Stomach smooth muscle (tissue), 2 donors: ENCODE measurements at regions not wholly inside any gene's neighbourhood (a gene's known extent, or its start where the extent isn't known, plus 50 kb on each side); places are given as distances from the start of the nearest gene placed in this dataset.
"Not testable (repeated sequence)": the region's sequence is repeated elsewhere in the genome, so short reads cannot be mapped to it uniquely, and the experiment has no call there.

ENCODE experiments used
- H3K27ac ChIP-seq: one replicate; pipeline ENCODE4 v1.7.0; 2013; ENCODE audit warnings: mild to moderate bottlenecking, low read length, inconsistent platforms
- H3K27me3 ChIP-seq, 2 donors: one replicate each; pipeline ENCODE4 v1.7.0; 2013; ENCODE audit warnings: low read length in 2 of 2; ENCODE audit not compliant: insufficient read depth in 2 of 2, control insufficient read depth in 1 of 2
- H3K36me3 ChIP-seq, 2 donors: one replicate each; pipeline ENCODE4 v1.7.0; 2013; ENCODE audit warnings: low read length in 2 of 2; ENCODE audit not compliant: control insufficient read depth in 2 of 2, insufficient read depth in 2 of 2
- H3K4me1 ChIP-seq: one replicate; pipeline ENCODE4 v1.7.0; 2013; ENCODE audit warnings: low read length; ENCODE audit not compliant: control insufficient read depth, insufficient read depth
- H3K4me3 ChIP-seq, 2 donors: one replicate each; pipeline ENCODE4 v1.7.0; 2013; ENCODE audit warnings: low read length in 2 of 2
- H3K9ac ChIP-seq, 2 donors: one replicate each; pipeline ENCODE4 v1.7.0; 2013; ENCODE audit warnings: low read length in 2 of 2, mild to moderate bottlenecking in 1 of 2
- H3K9me3 ChIP-seq, 2 donors: one replicate each; pipeline ENCODE4 v1.7.0; 2013; ENCODE audit warnings: low read length in 2 of 2; ENCODE audit not compliant: control insufficient read depth in 2 of 2
- donor health status: healthy.
- donor health status: Pancreatic carcinoma.

DNA sequence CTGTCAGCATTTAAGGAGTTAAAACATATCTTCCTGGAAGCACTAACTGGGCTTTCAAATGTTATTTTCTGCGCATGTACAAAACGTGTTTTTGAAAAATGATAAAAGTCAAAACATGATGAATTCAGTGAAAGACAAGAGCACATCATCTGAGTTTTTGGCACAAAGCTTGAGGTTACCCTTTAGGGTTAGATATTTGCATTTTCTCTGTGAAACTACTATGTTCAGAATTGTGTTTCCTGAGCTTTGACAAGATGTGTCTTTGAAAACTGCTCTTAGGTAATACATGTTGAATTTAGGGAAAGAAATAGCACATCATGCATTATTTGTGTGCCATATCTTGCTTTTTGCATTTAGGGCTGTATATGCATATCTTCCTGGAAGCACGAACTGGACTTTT is 79.0 kb downstream of the ASCL4 start:
- peaks cover 4 to 13% of the 10 kb centered on the region in 2 donors for H3K27me3 ChIP-seq

GRCh38 chr12:107855471-107855870 is 81.0 kb downstream of the ASCL4 start:
- Histone ChIP-seq H3K27me3 (peaks cover 2 to 12% of the 10 kb centered on the region in 2 donors), H3K27ac (no peak overlapping the region), H3K36me3 (no peaks in the 10 kb centered on the region), H3K9ac (no peak overlapping the region), H3K4me3 (no peak overlapping the region), H3K4me1 (no peaks in the 10 kb centered on the region), H3K9me3 (no peaks in the 10 kb centered on the region)

More for the DNA sequence above, 79.0 kb downstream of the ASCL4 start:
- H3K9me3 ChIP-seq, result peaks cover 0 to 2% of the 10 kb centered on the region in 2 donors
- H3K4me1 ChIP-seq, result no peaks in the 10 kb centered on the region
- H3K27ac ChIP-seq, result no peak overlapping the region
- no peak overlapping the region for H3K4me3 ChIP-seq
- H3K9ac ChIP-seq, result no peak overlapping the region
- no peaks in the 10 kb centered on the region for H3K36me3 ChIP-seq

DNA sequence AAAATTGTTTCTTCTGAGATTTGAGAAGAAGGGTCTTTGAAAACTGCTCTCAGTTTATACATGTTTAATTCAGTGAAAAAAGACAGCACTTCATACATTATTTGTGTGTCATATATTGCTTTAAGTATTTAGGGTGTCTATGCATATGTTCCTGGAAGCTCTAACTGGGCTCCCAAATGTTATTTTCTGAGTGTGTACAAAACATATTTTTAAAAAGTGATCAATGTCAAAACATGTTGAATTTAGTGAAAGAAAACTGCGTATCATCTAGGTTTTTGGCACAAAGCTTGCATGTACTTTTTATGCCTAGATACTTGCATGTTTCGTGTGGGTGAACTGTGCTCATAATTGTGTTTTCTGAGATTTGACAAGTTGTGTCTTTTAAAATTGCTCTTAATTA is 81.6 kb downstream of the ASCL4 start:
- Histone ChIP-seq H3K9me3 (no peaks in the 10 kb centered on the region), H3K9ac (no peak overlapping the region), H3K4me3 (no peak overlapping the region), H3K27ac (no peak overlapping the region), H3K4me1 (no peaks in the 10 kb centered on the region), H3K27me3 (peaks cover 0 to 12% of the 10 kb centered on the region in 2 donors), H3K36me3 (no peaks in the 10 kb centered on the region)

GRCh38 chr12:107857191-107857590 is 82.7 kb downstream of the ASCL4 start:
- Histone ChIP-seq H3K9me3 (no peaks in the 10 kb centered on the region), H3K36me3 (no peaks in the 10 kb centered on the region), H3K9ac (no peak overlapping the region), H3K27ac (no peak overlapping the region), H3K4me1 (no peaks in the 10 kb centered on the region), H3K27me3 (peaks cover 0 to 12% of the 10 kb centered on the region in 2 donors), H3K4me3 (no peak overlapping the region)

GRCh38 chr12:107859367-107859766 is 84.9 kb downstream of the ASCL4 start:
- Histone ChIP-seq H3K9ac (no peak overlapping the region), H3K36me3 (no peaks in the 10 kb centered on the region), H3K27ac (no peak overlapping the region), H3K4me3 (no peak overlapping the region), H3K27me3 (peaks cover 0 to 12% of the 10 kb centered on the region in 2 donors), H3K4me1 (no peaks in the 10 kb centered on the region), H3K9me3 (no peaks in the 10 kb centered on the region)

DNA sequence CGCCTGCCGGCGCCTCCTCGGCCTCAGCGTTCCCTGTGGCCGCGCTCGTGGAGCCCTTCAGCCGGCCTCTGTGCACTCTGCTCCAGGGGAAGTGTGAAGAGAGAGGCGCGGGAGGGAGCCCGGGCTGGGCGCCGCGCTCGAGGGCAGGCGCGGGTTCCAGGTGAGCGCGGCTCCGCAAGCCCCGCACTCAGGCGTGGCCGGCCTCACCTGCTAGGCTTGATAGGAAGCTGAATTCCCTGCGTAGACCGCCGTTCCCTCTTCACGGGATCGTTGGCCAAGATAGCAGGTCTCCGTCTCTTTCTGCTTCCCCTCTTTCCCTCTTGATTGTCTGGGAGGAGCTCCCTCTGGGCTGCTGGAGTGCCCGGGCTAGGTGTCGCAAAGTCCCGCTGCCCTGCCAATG is 89.7 kb downstream of the ASCL4 start:
- no peaks in the 10 kb centered on the region for H3K4me1 ChIP-seq
- peaks cover 0 to 4% of the 10 kb centered on the region in 2 donors for H3K27me3 ChIP-seq
- H3K9me3 ChIP-seq, result no peaks in the 10 kb centered on the region
- H3K4me3 ChIP-seq, result no peak overlapping the region
- no peaks in the 10 kb centered on the region for H3K36me3 ChIP-seq
- H3K9ac ChIP-seq, result no peak overlapping the region
- no peak overlapping the region for H3K27ac ChIP-seq

GRCh38 chr12:107864727-107865126 is 90.2 kb downstream of the ASCL4 start:
- not testable (repeated sequence) for H3K4me3 ChIP-seq, H3K27me3 ChIP-seq, H3K9me3 ChIP-seq, H3K27ac ChIP-seq, H3K4me1 ChIP-seq, H3K9ac ChIP-seq, H3K36me3 ChIP-seq

DNA sequence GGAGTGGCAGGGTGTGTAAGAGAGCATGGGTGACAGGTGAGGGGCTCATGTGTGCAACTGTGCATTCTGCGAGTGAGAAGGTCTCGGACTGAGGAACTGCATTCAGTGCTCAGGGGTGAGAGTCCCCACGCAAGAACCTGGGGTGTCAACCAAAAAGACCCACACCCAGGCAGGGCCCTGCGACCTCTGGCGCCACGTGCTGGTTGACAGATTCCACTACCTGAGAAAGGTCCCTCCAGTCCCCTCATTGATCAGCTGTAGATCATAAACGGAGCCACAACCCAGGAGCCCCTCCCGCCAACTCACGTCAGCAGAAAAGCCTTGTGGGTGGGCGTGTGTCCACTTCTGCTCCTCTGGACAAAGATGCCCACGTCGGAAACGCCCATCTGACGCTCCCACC is 98.7 kb downstream of the ASCL4 start:
- Histone ChIP-seq H3K4me1 (no peaks in the 10 kb centered on the region), H3K27me3 (peaks cover 4 to 17% of the 10 kb centered on the region in 2 donors), H3K9me3 (no peaks in the 10 kb centered on the region), H3K9ac (no peak overlapping the region), H3K27ac (no peak overlapping the region), H3K36me3 (no peaks in the 10 kb centered on the region), H3K4me3 (no peak overlapping the region)

DNA sequence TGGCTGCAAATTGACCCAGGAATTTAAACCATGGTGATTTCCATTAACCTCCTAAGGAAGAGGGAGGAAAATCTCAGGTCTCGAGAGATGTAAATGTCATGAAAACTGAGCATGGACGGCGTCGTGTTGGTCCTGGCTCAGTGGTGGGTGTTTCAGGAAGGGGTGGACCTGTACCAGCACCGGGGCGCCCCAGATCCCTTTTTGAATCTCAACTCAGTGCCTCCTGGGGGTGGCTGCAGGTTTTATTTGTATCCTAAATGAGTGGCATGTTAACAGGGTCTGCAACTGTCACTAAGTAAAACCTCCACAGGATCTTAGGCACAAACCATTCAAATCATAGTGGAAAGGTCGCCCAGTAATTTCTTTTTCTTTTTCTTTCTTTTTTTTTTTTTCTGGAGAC is 101.3 kb downstream of the ASCL4 start:
- no peaks in the 10 kb centered on the region for H3K9me3 ChIP-seq

GRCh38 chr12:107884769-107885694 is 110.5 kb downstream of the ASCL4 start:
- no peaks in the 10 kb centered on the region for H3K36me3 ChIP-seq
- peaks cover 7% of the 10 kb centered on the region in 2 donors for H3K27me3 ChIP-seq
- H3K9me3 ChIP-seq, result no peaks in the 10 kb centered on the region
- H3K27ac ChIP-seq, result no peak overlapping the region
- H3K4me3 ChIP-seq, result no peak overlapping the region
- H3K9ac ChIP-seq, result no peak overlapping the region
- no peaks in the 10 kb centered on the region for H3K4me1 ChIP-seq

More for the DNA sequence above, 101.3 kb downstream of the ASCL4 start:
- Histone ChIP-seq H3K4me1 (no peaks in the 10 kb centered on the region), H3K9ac (no peak overlapping the region), H3K36me3 (no peaks in the 10 kb centered on the region), H3K4me3 (no peak overlapping the region), H3K27ac (no peak overlapping the region), H3K27me3 (peaks cover 4 to 12% of the 10 kb centered on the region in 2 donors)

DNA sequence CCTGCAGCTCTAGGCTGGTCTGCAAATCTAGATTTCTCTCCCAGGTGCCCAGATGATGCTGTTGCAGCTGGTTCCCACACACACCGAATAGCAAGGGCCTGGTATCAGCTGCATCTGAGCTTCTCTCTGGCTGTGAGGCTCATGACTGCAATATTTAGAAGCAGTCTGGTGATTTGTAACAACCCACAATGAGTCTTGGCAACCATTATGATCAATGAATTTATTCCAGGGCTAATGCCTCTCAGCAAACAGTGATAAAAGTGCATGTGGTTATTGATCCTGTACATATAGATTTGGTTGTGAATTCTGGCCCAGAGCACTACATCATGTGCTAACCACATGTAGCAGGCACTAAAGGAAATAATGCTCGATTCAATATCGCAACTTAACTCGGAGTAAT is 114.3 kb downstream of the ASCL4 start:
- no peaks in the 10 kb centered on the region for H3K36me3 ChIP-seq
- no peaks in the 10 kb centered on the region for H3K9me3 ChIP-seq
- H3K9ac ChIP-seq, result no peak overlapping the region
- no peak overlapping the region for H3K4me3 ChIP-seq
- H3K27me3 ChIP-seq, result peaks cover 4% of the 10 kb centered on the region in 2 donors
- no peak overlapping the region for H3K27ac ChIP-seq
- no peaks in the 10 kb centered on the region for H3K4me1 ChIP-seq
